Fibroblast of pulmonary artery (primary cell): ENCODE measurements at regions not wholly inside any gene's neighbourhood (a gene's known extent, or its start where the extent isn't known, plus 50 kb on each side); places are given as distances from the start of the nearest gene placed in this dataset.

Experiments used
- DNase-seq: peaks from one replicate; pipeline ENCODE4 v3.0.0-alpha.2; 2010; ENCODE audit warnings: low read depth
- H3K4me3 ChIP-seq: replicated peaks from 2 replicates; pipeline ENCODE4 v1.5.1; 2011; ENCODE audit warnings: low read depth, mild to moderate bottlenecking, control low read depth, low read length, moderate library complexity
- TF ChIP-seq, protein P1 (sequence below): IDR thresholded peaks from 2 replicates; pipeline ENCODE4 v1.5.1; 2011; ENCODE audit warnings: mild to moderate bottlenecking, control low read depth, low read length, inconsistent platforms; ENCODE audit errors: missing control alignments

DNA sequence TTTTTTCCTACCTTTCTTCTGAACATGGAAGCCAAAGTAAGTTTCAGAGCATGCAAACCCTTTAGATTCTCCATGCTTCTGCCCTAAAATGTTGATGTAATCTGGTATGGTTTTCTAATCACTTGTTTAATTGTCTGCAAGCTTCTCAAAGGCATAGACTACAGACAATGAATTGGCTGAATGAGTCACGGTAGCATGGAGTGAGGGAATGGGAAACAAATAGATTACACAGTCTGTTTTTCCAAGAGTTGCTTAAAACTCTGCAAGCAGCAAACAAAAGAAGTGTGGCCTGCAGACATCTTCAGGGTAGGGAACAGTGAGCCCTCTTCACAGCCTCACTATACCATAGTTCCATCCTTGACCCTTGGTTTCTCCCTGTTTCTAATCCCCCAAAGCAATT, 326.0 kb downstream of the BARHL2 start:
- no peak overlapping the region for H3K4me3 ChIP-seq
- TF ChIP-seq, protein P1, sequence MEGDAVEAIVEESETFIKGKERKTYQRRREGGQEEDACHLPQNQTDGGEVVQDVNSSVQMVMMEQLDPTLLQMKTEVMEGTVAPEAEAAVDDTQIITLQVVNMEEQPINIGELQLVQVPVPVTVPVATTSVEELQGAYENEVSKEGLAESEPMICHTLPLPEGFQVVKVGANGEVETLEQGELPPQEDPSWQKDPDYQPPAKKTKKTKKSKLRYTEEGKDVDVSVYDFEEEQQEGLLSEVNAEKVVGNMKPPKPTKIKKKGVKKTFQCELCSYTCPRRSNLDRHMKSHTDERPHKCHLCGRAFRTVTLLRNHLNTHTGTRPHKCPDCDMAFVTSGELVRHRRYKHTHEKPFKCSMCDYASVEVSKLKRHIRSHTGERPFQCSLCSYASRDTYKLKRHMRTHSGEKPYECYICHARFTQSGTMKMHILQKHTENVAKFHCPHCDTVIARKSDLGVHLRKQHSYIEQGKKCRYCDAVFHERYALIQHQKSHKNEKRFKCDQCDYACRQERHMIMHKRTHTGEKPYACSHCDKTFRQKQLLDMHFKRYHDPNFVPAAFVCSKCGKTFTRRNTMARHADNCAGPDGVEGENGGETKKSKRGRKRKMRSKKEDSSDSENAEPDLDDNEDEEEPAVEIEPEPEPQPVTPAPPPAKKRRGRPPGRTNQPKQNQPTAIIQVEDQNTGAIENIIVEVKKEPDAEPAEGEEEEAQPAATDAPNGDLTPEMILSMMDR, result no peak
- peak; percentile 58 for DNase-seq

DNA sequence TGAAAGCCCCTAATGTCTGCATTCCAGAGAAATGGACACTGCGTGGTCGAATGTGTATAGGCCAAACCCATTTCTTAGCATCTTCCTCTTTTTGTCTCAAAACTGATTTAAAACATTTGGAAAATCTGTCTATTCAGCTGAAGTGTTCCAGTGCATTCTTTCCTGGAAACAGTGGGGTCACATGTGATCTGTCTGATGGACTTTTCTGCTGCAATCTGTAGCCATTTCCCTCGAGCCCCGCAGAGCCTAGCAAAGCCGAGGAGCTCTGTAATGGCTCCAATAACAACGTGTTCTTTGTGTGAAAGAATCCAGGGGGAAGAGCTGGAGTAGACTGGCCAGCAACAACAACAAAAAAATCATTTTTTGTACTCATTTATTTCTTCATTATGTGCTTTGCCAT, 329.3 kb downstream of the BARHL2 start:
- TF ChIP-seq, protein P1, result no peak
- no peak for DNase-seq
- no peak overlapping the region for H3K4me3 ChIP-seq

DNA sequence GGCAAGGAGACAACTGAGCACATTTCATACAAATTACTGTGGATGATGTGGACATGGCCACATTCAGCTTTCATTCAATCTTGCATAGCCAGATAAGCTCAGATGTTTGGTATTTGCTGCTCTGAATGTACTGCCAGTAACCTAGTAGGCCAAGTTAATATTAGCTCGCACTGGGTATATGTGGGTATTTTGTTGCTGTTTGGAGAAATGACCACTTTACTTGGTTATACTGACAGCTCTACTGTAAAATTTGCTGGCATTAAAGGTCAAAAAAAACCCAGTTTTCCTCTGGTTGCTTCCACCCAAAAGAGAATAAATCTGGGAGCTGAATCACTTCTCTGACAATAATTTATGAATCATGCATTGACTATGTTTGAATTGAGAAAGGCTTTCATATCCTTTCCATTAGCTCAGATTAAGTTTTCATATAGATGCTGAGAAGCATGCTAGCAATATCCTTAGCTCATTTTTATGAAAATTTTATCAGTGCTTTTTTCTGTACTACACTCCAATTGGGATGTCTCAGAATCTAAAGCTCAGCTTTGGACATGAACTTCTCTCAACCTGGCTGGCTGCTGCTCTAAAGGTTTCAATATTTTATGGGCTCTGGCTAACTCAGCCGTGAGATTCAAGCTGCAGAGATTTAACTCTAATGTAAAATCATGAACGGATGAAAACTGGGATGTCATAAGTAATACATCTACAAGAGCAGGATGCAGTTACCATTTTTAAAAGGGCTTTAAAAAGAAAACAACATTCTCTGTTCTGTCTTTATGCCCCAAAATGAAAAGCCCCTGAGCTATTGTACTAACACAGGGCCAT, 330.0 kb downstream of the BARHL2 start:
- no peak overlapping the region for H3K4me3 ChIP-seq
- TF ChIP-seq, protein P1, result no peak
- peak; percentile 58 for DNase-seq

DNA sequence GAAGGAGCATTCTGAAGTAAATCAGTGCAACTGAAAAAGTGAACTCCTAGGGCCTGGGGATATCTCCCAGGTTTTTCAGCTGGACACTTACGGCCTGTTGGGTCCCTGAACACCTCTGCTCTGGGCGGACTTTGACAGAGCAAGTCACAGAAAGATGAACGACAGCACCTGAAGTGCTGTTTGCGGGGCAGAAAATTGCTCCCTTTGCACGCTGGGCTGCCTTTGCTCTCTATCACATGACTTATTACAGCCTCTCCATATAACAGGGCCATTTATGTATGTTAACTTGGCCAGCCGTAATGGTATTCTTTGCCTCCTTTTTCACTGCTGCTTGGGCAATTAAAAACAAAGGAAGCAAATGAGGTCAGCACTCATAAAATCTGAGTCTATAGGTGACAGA, 332.9 kb downstream of the BARHL2 start:
- TF ChIP-seq, protein P1, result no peak
- no peak for DNase-seq
- no peak overlapping the region for H3K4me3 ChIP-seq

DNA sequence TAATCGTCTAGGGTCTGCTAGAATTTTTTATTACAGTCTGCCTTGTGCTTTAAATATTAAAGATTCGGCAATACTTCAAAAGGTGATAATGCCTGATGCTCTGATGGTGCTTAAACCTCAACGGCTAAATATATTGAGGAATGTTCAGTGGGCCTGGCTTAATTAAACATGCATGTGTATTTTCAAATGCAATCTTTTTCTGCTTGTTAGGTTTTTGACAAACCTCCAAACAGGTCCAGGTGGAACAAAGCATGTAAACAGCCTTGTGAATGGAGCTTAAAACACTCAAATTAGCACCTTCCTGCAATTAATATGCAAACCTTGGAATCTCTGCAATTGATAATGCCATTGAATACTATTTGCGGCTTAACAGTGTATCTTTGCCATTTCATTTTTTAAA, 334.9 kb downstream of the BARHL2 start:
- TF ChIP-seq, protein P1, result no peak
- H3K4me3 ChIP-seq, result no peak overlapping the region

DNA sequence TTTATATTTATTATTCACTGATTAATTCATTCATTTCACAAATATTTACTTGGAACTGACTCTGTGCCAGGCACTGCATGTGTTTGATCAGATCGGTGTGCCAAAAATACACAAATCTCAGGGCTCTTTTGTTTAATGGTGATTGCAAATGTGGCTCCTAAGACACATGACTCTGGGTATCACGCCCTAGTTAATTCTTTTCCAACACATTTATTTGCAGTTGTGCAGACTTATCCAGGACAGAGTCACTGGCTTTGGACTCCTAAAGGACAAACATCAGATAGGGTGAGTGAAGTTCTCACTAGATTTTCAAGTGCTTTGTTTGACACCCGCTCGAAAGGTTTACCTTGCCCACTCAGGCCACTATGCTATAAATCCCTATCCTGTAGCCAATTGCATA, 335.5 kb downstream of the BARHL2 start:
- DNase-seq, result no peak
- TF ChIP-seq, protein P1, result no peak
- H3K4me3 ChIP-seq, result no peak overlapping the region

More for the DNA sequence above, 334.9 kb downstream of the BARHL2 start:
- no peak for DNase-seq

DNA sequence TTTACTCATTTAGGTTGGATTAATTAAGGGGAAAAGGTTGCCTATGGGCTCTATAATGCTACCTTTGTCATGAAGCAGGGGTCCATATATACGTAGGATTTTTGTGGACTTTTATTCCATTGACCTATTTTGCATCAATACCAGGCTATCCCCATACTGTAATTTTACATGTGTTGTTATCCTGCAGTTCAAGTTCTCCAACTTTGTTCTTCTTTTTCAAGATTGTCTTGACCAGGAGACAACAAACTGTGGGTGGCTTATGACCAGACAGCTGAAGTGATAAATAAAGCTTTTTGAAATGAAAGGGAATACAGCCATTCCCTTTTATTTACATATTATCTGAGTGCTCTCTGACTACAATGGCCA, 345.7 kb downstream of the BARHL2 start:
- TF ChIP-seq, protein P1, result no peak
- DNase-seq, result no peak
- H3K4me3 ChIP-seq, result no peak overlapping the region
